K562 (cell line): ENCODE measurements at regions not wholly inside any gene's neighbourhood (a gene's known extent, or its start where the extent isn't known, plus 50 kb on each side); places are given as distances from the start of the nearest gene placed in this dataset.

Experiments
- ATF1 ChIP-seq, 2 experiments: fragments of 450-650 bp in 1 of 2; IDR thresholded peaks; 2 replicates each; pipeline ENCODE4 v1.6.1; 2016; ENCODE audit warnings: missing compliant biosample characterization in 1 of 2, missing genetic modification characterization in 1 of 2
- CREB5 ChIP-seq: fragments of 250-450 bp; sonication (Bioruptor Pico); IDR thresholded peaks from 2 replicates; pipeline ENCODE4 v1.5.0; 2020; ENCODE audit warnings: mild to moderate bottlenecking
- MYBL2 ChIP-seq, 2 experiments: fragments of 450-650 bp in 1 of 2; sonication (generic) in 1 of 2; formaldehyde crosslinking in 1 of 2; IDR thresholded peaks; 2 replicates each; pipeline versions ENCODE4 v1.6.1 to v1.8.1; 2017 to 2022; ENCODE audit warnings: borderline replicate concordance in 1 of 2, inconsistent platforms in 1 of 2, low read depth in 1 of 2, mild to moderate bottlenecking in 1 of 2, missing genetic modification reagents in 1 of 2, moderate library complexity in 1 of 2
- RBM39 ChIP-seq: fragments of 200-400 bp; formaldehyde crosslinking; optimal IDR thresholded peaks from 2 replicates; pipeline ENCODE3; 2018; ENCODE audit warnings: low read depth, low read length
- ZBTB11 ChIP-seq, 3 experiments: fragments of 200-800 bp in 1 of 3; fragments of 250-450 bp in 1 of 3; fragments of 450-650 bp in 1 of 3; sonication (Bioruptor Pico) in 1 of 3; sonication (Bioruptor generic) in 1 of 3; formaldehyde crosslinking in 1 of 3; IDR thresholded peaks; 2 replicates each; pipeline versions ENCODE4 v1.6.1 to v1.8.0; 2016 to 2022; ENCODE audit warnings: mild to moderate bottlenecking in 2 of 3, missing genetic modification characterization in 2 of 3, missing compliant biosample characterization in 1 of 3, moderate library complexity in 1 of 3
- ZNF217 ChIP-seq: sonication (generic); formaldehyde crosslinking; IDR thresholded peaks from 2 replicates; pipeline ENCODE4 v1.8.0; 2022; ENCODE audit warnings: mild to moderate bottlenecking, missing genetic modification reagents

- no peak for TF ChIP-seq ZBTB11 (CRISPR knock-in tag; IDR thresholded peaks at IDR 0.05)
- no peak for TF ChIP-seq MYBL2 (IDR thresholded peaks at IDR 0.05; ENCODE audit: low read depth)
- no peak for TF ChIP-seq MYBL2 (CRISPR knock-in tag; IDR thresholded peaks at IDR 0.05; ENCODE audit: borderline replicate concordance)
- no peak for TF ChIP-seq ZNF217
- TF ChIP-seq ATF1 (CRISPR knock-in tag; IDR thresholded peaks at IDR 0.05): no peak
- no peak for TF ChIP-seq ATF1 (tag; IDR thresholded peaks at IDR 0.05)
- no peak for TF ChIP-seq RBM39
- no peak for TF ChIP-seq CREB5 (CRISPR knock-in tag)
Measured at GRCh38 chrX:40483502-40483901, 97.3 kb upstream of the ATP6AP2 start (continued).
